NAMALWA (cell line): ENCODE measurements at regions not wholly inside any gene's neighbourhood (a gene's known extent, or its start where the extent isn't known, plus 50 kb on each side); places are given as distances from the start of the nearest gene placed in this dataset.
"Not testable (repeated sequence)": the region's sequence is repeated elsewhere in the genome, so short reads cannot be mapped to it uniquely, and the experiment has no call there.

ENCODE experiments used
- DNase-seq: peaks from one replicate; pipeline ENCODE4 v3.0.0-alpha.2; 2015; ENCODE audit warnings: low spot score

- not testable (repeated sequence) for DNase-seq
Observed at GRCh38 chr2:81362468-81362867, 1057.9 kb upstream of the LRRTM1 start.

- no peak for DNase-seq
Observed at GRCh38 chr2:81355436-81355835, 1050.9 kb upstream of the LRRTM1 start.

DNA sequence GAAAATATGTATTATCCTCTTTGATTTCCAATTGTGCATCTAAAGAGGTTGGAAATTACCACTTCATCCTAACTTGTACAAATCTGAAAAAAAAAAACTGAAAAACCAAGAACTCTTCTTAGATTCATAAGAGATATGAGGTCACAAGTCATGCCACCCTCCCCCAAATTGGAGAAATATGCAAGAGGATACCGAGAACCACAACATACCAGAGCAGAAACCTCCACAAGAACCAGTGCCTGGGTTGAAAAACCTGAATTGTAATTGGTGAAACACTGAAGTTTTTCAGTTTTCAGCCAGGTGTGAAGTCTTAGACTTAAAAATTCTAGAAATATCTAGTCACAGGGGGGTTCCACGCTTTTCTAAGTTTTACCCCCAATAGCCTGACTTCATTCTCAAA, 1029.5 kb upstream of the LRRTM1 start:
- DNase-seq = no peak

DNA sequence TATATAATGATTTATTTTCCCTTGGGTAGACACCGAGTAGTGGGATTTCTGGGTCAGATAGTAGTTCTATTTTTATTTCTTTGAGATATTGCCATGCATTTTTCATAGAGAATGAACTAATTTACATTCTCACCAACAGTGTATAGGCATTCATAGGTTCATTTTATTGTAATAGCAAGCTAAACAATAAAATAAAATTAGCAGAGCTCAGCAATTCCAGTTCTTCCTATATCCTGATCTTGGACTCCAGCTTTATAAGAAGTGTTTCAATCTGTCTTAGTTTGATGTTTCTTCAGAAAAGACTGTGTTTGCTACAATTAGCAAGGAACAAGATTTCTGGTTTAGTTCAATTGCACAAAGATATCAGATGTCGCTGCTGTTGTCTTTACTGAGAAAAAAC, 1024.4 kb upstream of the LRRTM1 start:
- DNase-seq = no peak

DNA sequence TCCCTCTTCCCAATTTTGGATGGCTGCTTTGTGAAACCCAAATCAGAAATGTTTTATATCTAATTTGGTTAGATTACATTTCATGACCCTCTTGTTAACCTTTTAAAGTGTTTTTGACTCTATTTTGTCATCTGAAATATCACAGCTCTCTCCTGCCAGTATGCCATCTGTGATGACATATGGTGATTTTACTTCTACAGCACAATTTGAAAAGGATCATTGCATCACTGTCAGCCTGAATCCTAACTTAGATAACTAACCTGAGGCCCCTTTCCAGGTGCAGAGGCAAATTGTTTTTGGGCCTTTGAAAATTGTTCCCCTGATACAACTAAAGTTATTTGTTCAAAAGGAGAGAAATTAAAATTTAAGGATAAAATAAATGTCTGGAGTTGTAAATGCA, 1023.4 kb upstream of the LRRTM1 start:
- no peak for DNase-seq

- peak; percentile 33 for DNase-seq
Observed at GRCh38 chr2:81324046-81324445, 1019.5 kb upstream of the LRRTM1 start.

- DNase-seq = no peak
Observed at GRCh38 chr2:81304154-81304830, 999.7 kb upstream of the LRRTM1 start.

GRCh38 chr2:81303321-81303720, 998.8 kb upstream of the LRRTM1 start:
- DNase-seq = no peak

DNA sequence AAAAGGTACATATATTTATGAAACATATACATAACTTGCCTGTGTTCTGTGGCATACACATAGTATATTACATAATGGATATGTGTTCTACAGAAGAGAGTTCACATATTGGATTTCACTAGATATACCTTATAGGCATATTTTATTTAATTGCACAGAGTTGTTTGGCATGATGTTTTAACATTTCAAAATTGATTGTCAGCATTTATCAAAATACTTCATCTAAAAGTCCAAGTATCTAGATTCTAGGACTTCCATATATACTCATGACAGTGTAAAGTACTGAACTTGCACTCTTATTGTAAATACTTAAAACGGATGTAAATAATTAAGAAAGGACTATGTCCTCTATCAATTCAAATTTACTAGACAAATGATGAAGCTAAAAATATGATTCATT, 995.3 kb upstream of the LRRTM1 start:
- DNase-seq = no peak

DNA sequence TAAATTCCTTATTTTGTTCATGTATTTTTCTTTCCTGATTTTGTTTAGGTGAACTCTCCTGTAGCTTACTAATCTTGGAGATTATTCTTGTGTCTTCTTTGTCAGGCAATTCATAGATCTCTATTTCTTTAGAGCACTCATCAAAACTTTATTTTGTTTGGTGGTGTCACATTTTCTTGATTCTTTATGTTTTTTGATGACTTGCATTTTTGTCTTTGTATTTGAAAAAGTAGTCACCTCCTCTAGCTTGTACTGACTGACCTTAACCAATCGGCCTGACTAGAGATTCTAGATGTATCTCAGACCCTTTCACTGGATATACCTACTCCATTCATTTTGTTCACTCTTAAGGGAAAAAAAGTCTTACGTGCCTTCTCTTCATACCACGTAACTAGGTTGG, 986.3 kb upstream of the LRRTM1 start:
- no peak for DNase-seq

GRCh38 chr2:81283081-81283480, 978.5 kb upstream of the LRRTM1 start:
- DNase-seq = peak; percentile 2

- DNase-seq = no peak
Observed at GRCh38 chr2:81282151-81282769, 977.7 kb upstream of the LRRTM1 start.

- DNase-seq = no peak
Observed at GRCh38 chr2:81276595-81276994, 972.0 kb upstream of the LRRTM1 start.

DNA sequence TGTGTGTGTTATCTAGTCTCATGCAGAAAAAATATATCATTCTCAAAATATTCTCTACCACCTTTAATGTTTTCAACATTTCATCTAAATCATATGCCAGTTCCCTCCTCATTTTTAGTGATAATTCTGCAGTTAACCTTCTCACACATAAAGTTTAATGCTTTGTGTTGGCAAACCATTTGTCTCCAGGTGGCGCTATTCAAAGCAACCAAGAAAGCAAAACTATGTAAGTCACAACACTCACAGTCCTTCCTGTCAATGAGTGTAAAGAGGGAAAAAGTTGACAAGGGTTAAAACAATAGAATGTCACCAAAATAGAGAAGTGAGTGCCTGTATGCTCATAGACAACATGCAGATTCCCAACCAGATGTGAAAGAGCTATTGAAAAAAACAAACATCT, 961.6 kb upstream of the LRRTM1 start:
- peak; percentile 47 for DNase-seq

- no peak for DNase-seq
Observed at GRCh38 chr2:81263989-81264388, 959.4 kb upstream of the LRRTM1 start.

GRCh38 chr2:81260320-81260719, 955.8 kb upstream of the LRRTM1 start:
- no peak for DNase-seq

GRCh38 chr2:81250270-81250669, 945.7 kb upstream of the LRRTM1 start:
- no peak for DNase-seq

DNA sequence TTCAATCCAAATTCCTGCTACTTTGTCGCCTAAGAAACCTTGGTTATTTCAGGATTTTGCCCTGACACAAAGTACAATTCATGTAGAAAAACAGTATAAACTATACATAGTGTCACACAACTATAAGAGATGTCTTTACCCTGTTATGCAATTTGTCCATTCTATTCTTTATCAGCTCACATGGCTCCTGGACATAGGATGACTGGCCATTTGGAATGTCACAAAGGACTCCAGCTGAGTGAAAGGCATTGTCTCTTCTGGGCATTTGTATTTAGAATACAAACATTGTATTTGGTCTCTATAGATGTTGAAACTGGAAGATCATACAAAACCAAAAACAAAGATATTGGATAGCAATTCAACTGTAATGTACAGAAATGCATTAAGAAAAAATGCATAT, 944.6 kb upstream of the LRRTM1 start:
- no peak for DNase-seq

DNA sequence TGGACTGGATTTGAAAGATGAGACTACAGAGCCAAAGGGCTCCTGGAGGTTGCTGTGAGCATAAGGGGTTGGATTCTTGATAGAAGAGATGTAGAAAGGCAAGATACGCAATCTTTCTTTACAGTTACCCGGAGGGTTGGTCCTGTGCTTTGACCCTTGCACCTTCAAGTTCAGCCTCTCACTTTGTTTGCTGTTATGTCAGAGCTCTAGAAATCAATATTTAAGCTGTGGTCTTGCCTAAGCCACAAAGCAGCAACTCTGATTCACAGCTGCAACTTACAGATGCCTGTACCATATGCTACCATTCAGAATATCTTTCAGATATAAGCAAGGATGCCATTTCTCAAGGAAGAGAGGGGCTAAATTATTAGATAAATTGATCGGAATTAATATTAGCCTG, 943.1 kb upstream of the LRRTM1 start:
- no peak for DNase-seq

DNA sequence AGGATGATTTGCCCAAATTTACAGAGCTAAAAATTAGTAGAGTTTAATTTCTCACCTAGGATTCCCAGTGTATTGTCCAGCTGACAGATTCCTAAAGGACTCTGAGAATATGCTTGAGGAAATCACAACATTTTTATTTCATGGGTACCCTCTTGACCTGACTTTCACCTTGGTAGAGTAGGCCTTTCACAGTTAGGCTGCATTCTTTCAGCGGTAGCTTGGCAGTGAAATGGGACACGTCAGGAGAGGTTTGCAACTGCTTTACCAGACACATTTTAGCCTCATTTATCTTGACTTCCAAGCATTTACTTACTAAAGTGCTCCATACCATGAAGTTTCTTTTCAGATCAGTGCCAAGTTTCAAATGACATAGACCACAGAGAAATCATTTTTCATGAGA, 937.9 kb upstream of the LRRTM1 start:
- no peak for DNase-seq

DNA sequence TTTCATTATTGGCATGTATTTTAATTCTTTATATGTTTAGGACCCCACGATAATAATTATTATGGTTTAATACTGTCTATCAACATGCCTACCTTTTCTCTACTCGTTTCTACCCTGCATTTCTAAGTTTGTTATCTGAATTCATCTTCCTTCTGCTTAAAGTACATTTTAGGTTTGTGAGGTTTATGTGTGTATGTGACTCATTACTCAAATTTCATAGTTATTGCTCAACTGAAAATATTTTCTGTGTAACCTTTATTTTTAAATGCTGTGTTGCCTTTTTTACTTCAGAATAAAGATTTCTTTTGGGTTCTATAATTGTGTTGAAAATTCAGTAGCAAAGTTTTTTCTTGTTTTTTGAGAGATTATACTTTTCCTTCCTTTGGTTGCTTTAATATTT, 933.9 kb upstream of the LRRTM1 start:
- no peak for DNase-seq

- no peak for DNase-seq
Observed at GRCh38 chr2:81235601-81236000, 931.0 kb upstream of the LRRTM1 start.

- no peak for DNase-seq
Observed at GRCh38 chr2:81234711-81235110, 930.2 kb upstream of the LRRTM1 start.

- no peak for DNase-seq
Observed at GRCh38 chr2:81225756-81226155, 921.2 kb upstream of the LRRTM1 start.
